ENCODE measurements at regions not wholly inside any gene's neighbourhood (a gene's known extent, or its start where the extent isn't known, plus 50 kb on each side); places are given as distances from the start of the nearest gene placed in this dataset.
"Not testable (repeated sequence)": the region's sequence is repeated elsewhere in the genome, so short reads cannot be mapped to it uniquely, and the experiment has no call there.

DNA sequence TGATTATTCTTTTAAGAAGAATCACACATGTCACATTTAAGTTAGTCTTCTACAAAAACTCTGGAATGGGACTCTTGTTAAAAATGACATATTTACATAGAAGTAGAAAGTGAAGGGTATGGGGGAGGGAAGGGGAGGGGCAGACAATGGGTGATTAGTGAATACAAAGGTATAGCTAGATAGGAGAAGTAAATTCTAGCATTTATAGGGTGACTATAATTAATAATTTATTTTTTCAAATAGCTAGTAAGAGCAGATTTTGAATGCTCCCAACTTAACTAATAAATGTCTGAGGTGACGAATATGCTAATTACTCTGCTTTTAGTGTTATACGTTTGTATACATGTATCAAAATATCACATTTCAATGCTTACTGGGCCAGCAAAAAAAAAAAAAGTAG, 59.4 kb downstream of the BLTP3B start:
- DNase-seq (no peak), ATAC-seq (no peak)
- Mint-ChIP-seq H3K9me3 (ENCODE audit: low read depth) (no peaks in the 10 kb centered on the region), H3K27me3 (no peaks in the 10 kb centered on the region), H3K4me3 (no peak overlapping the region), H3K4me1 (no peaks in the 10 kb centered on the region), H3K27ac (no peak overlapping the region), H3K36me3 (peaks cover 71% of the 10 kb centered on the region)
- CTCF ChIA-PET: no interaction called here

DNA sequence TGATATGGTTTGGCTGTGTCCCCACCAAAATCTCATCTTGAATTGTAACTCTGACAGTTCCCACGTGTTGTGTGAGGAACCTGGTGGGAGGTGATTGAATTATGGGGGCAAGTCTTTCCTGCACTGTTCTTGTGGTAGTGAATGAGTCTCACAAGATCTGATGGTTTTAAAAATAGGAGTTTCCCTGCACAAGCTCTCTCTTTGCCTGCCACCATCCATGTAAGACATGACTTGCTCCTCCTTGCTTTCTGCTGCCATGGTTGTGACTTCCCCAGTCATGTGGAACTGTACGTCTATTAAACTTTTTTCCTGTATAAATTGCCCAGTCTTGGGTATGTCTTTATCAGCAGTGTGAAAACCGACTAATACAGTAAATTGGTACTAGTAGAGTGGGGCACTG, 63.9 kb downstream of the BLTP3B start:
- peaks cover 71% of the 10 kb centered on the region for H3K36me3 Mint-ChIP-seq
- H3K4me1 Mint-ChIP-seq, H3K27me3 Mint-ChIP-seq: not testable (repeated sequence)

DNA sequence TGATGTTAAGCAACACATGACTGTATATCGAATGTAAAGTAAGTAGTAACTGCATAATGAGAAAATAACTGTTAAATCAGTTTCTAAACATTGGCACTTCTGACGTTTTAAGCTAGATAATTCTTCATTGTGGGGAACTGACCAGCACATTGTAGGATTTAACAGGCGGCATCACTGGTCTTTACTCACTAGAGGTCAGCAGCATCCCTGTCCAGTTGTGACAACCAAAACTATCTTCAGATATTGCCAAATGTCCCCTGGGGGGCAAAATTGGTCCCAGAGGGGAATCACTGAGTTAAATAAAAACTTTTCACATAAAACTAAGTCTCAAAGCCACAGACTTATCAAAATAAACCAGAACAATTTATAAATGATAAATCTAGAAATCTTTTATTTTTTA, 65.3 kb downstream of the BLTP3B start:
- no peak overlapping the region for H3K27ac Mint-ChIP-seq
- H3K36me3 Mint-ChIP-seq: peaks cover 64% of the 10 kb centered on the region
- no peaks in the 10 kb centered on the region for H3K27me3 Mint-ChIP-seq
- CTCF ChIA-PET: interaction anchor here (0.5 kb wide), 1 partner anchor 22 kb away, joined by 3 read pairs; no protein-coding TSS in a partner anchor
- ATAC-seq (no peak), DNase-seq (no peak)
- H3K9me3 Mint-ChIP-seq (ENCODE audit: low read depth): no peaks in the 10 kb centered on the region
- H3K4me1 Mint-ChIP-seq: no peaks in the 10 kb centered on the region
- H3K4me3 Mint-ChIP-seq: no peak overlapping the region

More for the DNA sequence above, 63.9 kb downstream of the BLTP3B start:
- ATAC-seq; H3K4me3 Mint-ChIP-seq; H3K9me3 Mint-ChIP-seq (ENCODE audit: low read depth); H3K27ac Mint-ChIP-seq; DNase-seq; CTCF ChIA-PET: not testable (repeated sequence)

DNA sequence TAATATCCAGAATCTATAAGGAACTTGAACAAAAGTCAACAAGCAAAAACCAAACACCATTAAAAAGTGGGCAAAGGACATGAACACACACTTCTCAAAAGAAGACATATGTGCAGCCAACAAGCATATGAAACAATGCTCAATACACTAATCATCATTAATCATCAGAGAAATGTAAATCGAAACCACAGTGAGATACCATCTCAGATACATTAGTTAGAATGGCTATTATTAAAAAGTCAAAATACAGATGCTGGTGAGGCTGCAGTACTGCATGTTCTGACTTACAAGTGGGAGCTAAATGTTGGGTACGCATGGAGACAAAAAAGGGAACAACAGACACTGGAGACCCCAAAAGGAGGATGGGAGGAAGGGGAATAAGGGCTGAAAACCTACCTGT, 67.1 kb downstream of the BLTP3B start:
- Mint-ChIP-seq H3K36me3 (peaks cover 50% of the 10 kb centered on the region), H3K9me3 (ENCODE audit: low read depth) (no peaks in the 10 kb centered on the region), H3K27me3 (no peaks in the 10 kb centered on the region), H3K4me1 (no peaks in the 10 kb centered on the region), H3K27ac (no peak overlapping the region), H3K4me3 (no peak overlapping the region)
- no peak for DNase-seq
- no peak for ATAC-seq
- CTCF ChIA-PET: interaction anchor here (0.6 kb wide), 1 partner anchor 13 kb away, joined by 3 read pairs; no protein-coding TSS in a partner anchor

DNA sequence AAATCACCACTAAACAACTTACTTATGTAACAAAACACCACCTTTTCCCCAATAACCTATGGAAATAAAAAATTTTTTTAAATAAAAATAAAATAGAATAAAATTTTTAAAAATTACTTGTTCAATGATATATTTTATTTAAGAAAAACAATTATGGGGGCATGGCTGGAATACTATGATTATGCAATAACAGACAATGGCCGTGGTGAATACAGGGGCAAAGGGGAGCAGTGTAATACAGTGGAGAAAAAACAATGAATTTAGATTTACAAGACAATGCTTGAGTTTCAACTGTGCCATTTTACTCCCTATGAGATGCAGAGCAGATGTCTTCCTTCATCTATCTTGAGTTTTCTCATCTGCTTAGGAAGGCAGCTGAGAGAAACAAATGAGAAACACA, 72.9 kb downstream of the BLTP3B start:
- Mint-ChIP-seq H3K9me3 (ENCODE audit: low read depth) (no peaks in the 10 kb centered on the region), H3K27ac (no peak overlapping the region), H3K4me1 (no peaks in the 10 kb centered on the region), H3K4me3 (no peak overlapping the region), H3K36me3 (peaks cover 65% of the 10 kb centered on the region), H3K27me3 (no peaks in the 10 kb centered on the region)
- ATAC-seq (no peak), DNase-seq (no peak)
- CTCF ChIA-PET: interaction anchor here (1.2 kb wide), 1 partner anchor 85 kb away, joined by 3 read pairs; no protein-coding TSS in a partner anchor

DNA sequence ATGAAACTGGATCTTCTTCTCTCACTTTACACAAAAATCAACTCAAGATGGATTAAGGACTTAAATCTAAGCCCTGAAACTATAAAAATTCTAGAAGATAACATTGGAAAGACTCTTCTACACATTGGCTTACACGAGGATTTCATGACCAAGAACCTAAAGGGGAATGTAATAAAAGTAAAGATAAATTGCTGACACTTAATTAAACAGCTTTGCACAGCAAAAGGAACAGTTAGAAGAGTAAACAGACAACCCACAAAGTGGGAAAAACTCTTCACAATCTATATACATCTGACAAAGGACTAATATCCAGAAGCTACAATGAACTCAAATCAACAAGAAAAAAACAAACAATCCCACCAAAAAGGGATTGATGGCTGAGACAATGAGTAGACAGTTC, 74.4 kb downstream of the BLTP3B start:
- Mint-ChIP-seq H3K27me3 (no peaks in the 10 kb centered on the region), H3K4me1 (no peaks in the 10 kb centered on the region), H3K36me3 (peaks cover 65% of the 10 kb centered on the region), H3K4me3 (no peak overlapping the region), H3K9me3 (ENCODE audit: low read depth) (no peaks in the 10 kb centered on the region), H3K27ac (no peak overlapping the region)
- DNase-seq (no peak), ATAC-seq (no peak)
- CTCF ChIA-PET: no interaction called here

DNA sequence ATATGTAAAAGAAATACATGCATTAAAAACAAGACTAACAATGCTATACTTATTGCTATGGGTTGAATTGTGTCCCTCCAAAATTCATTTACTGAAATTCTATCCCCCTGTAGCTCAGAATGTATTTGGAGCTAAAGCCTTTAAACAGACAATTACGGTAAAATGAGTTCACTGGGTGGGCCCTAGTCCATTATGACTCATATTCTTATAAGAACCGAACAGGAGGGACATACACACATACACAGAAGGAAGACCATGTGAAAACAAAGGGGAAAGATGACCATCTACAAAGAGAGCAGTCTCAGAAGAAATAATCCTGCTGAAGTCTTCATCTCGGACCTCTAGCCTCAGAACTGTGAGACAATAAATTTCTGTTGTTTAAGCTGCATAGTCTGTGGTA, 77.1 kb upstream of the ANKS1B start:
- Mint-ChIP-seq H3K36me3 (peaks cover 47% of the 10 kb centered on the region), H3K4me3 (no peak overlapping the region), H3K9me3 (ENCODE audit: low read depth) (no peaks in the 10 kb centered on the region), H3K4me1 (peaks cover 3% of the 10 kb centered on the region), H3K27me3 (no peaks in the 10 kb centered on the region), H3K27ac (no peak overlapping the region)
- no peak for DNase-seq
- ATAC-seq: no peak
- CTCF ChIA-PET: no interaction called here

DNA sequence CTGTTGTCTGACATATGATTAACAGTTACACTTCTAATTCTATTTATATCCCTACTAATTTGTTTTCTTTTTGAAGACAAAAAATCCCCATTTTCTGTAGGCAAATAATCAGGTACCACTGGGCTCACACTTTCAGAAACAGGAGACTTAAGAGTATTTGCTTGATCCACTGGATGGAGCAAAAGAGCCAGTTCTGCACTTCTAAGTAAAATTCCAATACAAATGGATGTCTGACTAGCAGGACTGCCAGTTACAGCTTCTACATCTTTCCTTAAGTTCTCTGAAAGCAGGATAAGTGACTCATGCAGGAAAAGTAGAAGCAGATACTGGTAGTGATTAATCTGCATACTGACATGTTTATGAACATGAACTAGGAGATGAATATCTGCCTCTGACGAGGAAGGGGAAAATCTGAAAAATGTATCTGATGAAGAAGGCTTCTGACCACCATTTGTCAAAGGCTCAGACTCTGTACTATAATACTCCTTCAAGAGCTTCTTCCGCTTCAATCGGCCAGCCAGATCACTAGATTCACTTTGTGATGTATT, 73.8 kb upstream of the ANKS1B start:
- Mint-ChIP-seq H3K27me3 (no peaks in the 10 kb centered on the region), H3K9me3 (ENCODE audit: low read depth) (no peaks in the 10 kb centered on the region), H3K4me1 (peaks cover 3% of the 10 kb centered on the region), H3K36me3 (peaks cover 30% of the 10 kb centered on the region), H3K4me3 (no peak overlapping the region), H3K27ac (no peak overlapping the region)
- DNase-seq: no peak
- CTCF ChIA-PET: interaction anchor here (1.4 kb wide), 1 partner anchor 346 kb away, joined by 4 read pairs; no protein-coding TSS in a partner anchor
- no peak for ATAC-seq

DNA sequence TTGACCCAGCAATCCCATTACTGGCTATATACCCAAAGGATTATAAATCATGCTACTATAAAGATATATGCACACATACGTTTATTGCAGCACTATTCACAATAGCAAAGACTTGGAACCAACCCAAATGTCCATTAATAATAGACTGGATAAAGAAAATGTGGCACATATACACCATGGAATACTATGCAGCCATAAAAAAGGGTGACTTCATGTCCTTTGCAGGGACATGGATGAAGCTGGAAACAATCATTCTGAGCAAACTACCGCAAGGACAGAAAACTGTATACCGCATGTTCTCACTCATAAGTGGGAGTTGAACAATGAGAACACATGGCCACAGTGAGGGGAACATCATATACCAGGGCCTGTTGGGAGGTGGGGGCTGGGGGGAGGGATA, 61.5 kb upstream of the ANKS1B start:
- H3K4me1 Mint-ChIP-seq; H3K27me3 Mint-ChIP-seq; H3K9me3 Mint-ChIP-seq (ENCODE audit: low read depth); CTCF ChIA-PET; H3K27ac Mint-ChIP-seq; DNase-seq; ATAC-seq; H3K4me3 Mint-ChIP-seq: not testable (repeated sequence)
- peaks cover 65% of the 10 kb centered on the region for H3K36me3 Mint-ChIP-seq

DNA sequence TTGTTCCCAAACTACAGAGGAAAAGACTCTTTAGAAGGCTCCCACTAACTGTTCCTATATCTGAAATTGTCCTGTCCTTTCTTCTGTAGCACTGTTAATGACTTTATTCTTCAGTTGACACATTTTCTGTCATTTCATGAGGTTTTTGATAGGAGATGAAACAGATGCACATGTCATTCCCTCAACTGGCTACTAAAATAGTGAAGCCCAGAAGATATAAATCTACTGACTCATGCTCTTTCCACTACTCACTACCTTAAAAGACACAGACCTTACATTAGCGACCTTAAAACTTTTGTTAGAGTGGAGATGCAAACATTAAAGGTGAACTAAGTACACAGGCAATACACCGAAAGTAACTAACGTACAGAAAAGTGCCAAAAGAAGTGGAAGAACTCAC, 59.5 kb upstream of the ANKS1B start:
- Mint-ChIP-seq H3K27ac (no peak overlapping the region), H3K9me3 (ENCODE audit: low read depth) (no peaks in the 10 kb centered on the region), H3K4me3 (no peak overlapping the region), H3K36me3 (peaks cover 63% of the 10 kb centered on the region), H3K27me3 (no peaks in the 10 kb centered on the region), H3K4me1 (no peaks in the 10 kb centered on the region)
- no peak for ATAC-seq
- DNase-seq: no peak
- CTCF ChIA-PET: no interaction called here

DNA sequence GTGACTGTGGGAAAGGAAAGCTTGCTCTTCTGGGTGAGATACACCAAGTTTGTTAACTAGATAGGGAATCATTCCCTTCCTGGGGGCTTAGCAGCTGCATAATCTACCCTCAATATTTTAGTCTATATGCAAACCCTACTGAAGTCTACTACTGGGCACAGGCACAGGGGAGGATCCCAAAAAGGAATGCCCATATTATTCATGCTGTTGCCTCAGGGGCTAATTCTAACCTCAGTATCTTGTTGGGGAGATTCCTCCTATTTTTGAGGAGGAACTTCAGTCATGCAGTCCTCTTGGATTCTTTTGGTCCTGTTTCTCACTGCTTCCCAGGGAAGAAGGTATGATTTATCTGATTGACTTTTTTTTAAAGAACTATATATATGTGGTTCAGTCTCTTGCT, 58.9 kb upstream of the ANKS1B start:
- H3K36me3 Mint-ChIP-seq: peaks cover 62% of the 10 kb centered on the region
- DNase-seq (no peak), ATAC-seq (no peak)
- H3K27ac Mint-ChIP-seq: no peak overlapping the region
- H3K4me1 Mint-ChIP-seq: no peaks in the 10 kb centered on the region
- CTCF ChIA-PET: no interaction called here
- no peak overlapping the region for H3K4me3 Mint-ChIP-seq
- no peaks in the 10 kb centered on the region for H3K27me3 Mint-ChIP-seq
- H3K9me3 Mint-ChIP-seq (ENCODE audit: low read depth): no peaks in the 10 kb centered on the region
